ENCODE measurements at regions not wholly inside any gene's neighbourhood (a gene's known extent, or its start where the extent isn't known, plus 50 kb on each side); places are given as distances from the start of the nearest gene placed in this dataset.
A peak's percentile ranks its signal among the peaks of the same experiment; 100 is the strongest.

DNA sequence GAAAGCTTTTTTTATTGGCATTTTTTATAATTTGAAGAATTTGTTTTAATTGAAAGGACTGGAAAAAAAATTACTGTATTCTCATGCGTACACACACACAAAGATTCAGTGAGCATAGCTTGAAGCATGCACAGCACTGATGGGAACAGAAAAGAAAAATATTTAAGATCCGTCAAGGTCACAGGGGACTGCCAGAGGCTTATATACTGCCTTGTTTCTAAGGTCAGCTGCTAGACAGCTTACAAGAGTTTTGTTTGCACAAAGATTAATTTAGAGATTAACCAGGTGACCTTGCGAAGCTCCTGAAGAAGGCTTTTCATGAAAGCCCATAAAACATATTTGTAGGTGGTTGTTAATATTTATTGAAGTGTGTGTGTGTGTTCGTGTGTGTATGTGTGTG lies 396.3 kb downstream of the TRIB2 start:
- Histone ChIP-seq H3K4me3 (no peak overlapping the region), H3K9me2 (ENCODE audit: insufficient read depth) (no peaks in the 10 kb centered on the region), H3K9ac (no peak overlapping the region), H3K79me2 (ENCODE audit: insufficient read depth) (no peaks in the 10 kb centered on the region), H3K36me3 (ENCODE audit: low read depth) (no peaks in the 10 kb centered on the region), H2AFZ (no peak overlapping the region), H4K20me1 (ENCODE audit: insufficient read depth) (no peaks in the 10 kb centered on the region), H3F3A (ENCODE audit: insufficient read depth) (no peaks in the 10 kb centered on the region), H3K27me3 (replicated peaks; ENCODE audit: insufficient read depth) (no peaks in the 10 kb centered on the region), H3K4me1 (ENCODE audit: insufficient read depth) (no peaks in the 10 kb centered on the region), H3K9me3 (ENCODE audit: low read depth) (no peaks in the 10 kb centered on the region), H3K27ac (no peak overlapping the region), H3K4me2 (ENCODE audit: unreplicated experiment) (no peak overlapping the region)
- no peak for DNase-seq
- TF ChIP-seq EZH2 (IDR thresholded peaks at IDR 0.05; ENCODE audit: insufficient read depth, poor library complexity, severe bottlenecking): no peak
- TF ChIP-seq EZH2phosphoT487 (IDR thresholded peaks at IDR 0.05; ENCODE audit: insufficient read depth, low read depth): no peak
- in situ Hi-C loops (cut with MboI): no loop called here
- WGBS, 2 experiments (ENCODE audit: low coverage in 1 of 2, low lambda C conversion rate in 2 of 2, missing lambda C conversion rate in 2 of 2): 34 to 40% methylated on average over 4 of the region's 4 CpGs

DNA sequence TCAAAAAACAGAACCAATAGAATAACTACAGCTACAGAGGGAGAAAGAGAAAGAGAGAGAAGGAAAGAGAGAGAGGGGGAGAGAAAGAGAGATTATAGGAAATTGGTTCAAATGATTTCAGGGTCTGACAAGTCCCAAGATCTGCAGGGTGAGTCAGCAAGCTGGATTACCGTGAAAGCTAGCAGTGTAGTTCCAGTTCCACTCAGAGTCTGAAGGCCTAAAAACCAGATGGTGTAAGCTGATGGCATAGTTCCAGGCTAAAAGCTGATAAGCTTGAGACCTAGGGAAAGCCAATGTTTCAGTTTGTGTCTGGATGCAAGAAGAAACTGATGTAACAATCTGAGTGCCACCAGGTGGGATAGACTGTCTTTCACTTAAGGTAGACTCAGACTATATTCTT lies 397.7 kb downstream of the TRIB2 start:
- no peak overlapping the region for H3K4me3 ChIP-seq
- no peak overlapping the region for H3K27ac ChIP-seq
- H3K4me2 ChIP-seq (ENCODE audit: unreplicated experiment): no peak overlapping the region
- H2AFZ ChIP-seq: no peak overlapping the region
- H3K9me3 ChIP-seq (ENCODE audit: low read depth): no peaks in the 10 kb centered on the region
- TF ChIP-seq EZH2phosphoT487 (IDR thresholded peaks at IDR 0.05; ENCODE audit: insufficient read depth, low read depth): no peak
- TF ChIP-seq EZH2 (IDR thresholded peaks at IDR 0.05; ENCODE audit: insufficient read depth, poor library complexity, severe bottlenecking): no peak
- H3K4me1 ChIP-seq (ENCODE audit: insufficient read depth): no peaks in the 10 kb centered on the region
- no peaks in the 10 kb centered on the region for H3K36me3 ChIP-seq (ENCODE audit: low read depth)
- no peaks in the 10 kb centered on the region for H4K20me1 ChIP-seq (ENCODE audit: insufficient read depth)
- no peak overlapping the region for H3K9ac ChIP-seq
- no peaks in the 10 kb centered on the region for H3K9me2 ChIP-seq (ENCODE audit: insufficient read depth)
- no peaks in the 10 kb centered on the region for H3K79me2 ChIP-seq (ENCODE audit: insufficient read depth)
- in situ Hi-C loops (cut with MboI): no loop called here
- H3K27me3 ChIP-seq (replicated peaks; ENCODE audit: insufficient read depth): no peaks in the 10 kb centered on the region
- H3F3A ChIP-seq (ENCODE audit: insufficient read depth): no peaks in the 10 kb centered on the region
- DNase-seq: peak; percentile 1
- WGBS, 2 experiments (ENCODE audit: low coverage in 1 of 2, low lambda C conversion rate in 2 of 2, missing lambda C conversion rate in 2 of 2): 17 to 29% methylated on average over 1 of the region's 1 CpG

DNA sequence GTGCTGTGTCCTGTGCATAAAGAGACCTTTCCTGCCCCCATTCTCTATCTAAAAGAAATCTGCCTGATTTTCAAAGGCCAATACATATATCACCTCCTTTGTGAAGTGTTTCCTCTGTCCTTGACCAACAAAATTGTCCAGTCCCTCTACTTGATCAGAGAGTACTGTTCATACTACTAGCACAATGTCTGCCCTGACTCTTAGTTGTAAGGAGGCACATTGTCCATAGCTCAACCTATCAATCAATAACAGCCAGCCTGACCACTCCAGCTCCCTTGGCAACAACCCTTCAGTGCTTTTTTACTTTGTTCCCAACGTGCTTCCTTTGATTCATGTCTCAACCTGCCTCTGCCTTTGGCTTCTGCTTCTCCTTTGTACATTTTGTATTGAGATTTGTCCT lies 398.9 kb downstream of the TRIB2 start:
- no peaks in the 10 kb centered on the region for H3F3A ChIP-seq (ENCODE audit: insufficient read depth)
- no peaks in the 10 kb centered on the region for H3K27me3 ChIP-seq (replicated peaks; ENCODE audit: insufficient read depth)
- in situ Hi-C loops (cut with MboI): no loop called here
- H3K4me3 ChIP-seq: no peak overlapping the region
- H3K9ac ChIP-seq: no peak overlapping the region
- no peaks in the 10 kb centered on the region for H3K9me2 ChIP-seq (ENCODE audit: insufficient read depth)
- H3K9me3 ChIP-seq (ENCODE audit: low read depth): no peaks in the 10 kb centered on the region
- H4K20me1 ChIP-seq (ENCODE audit: insufficient read depth): no peaks in the 10 kb centered on the region
- no peaks in the 10 kb centered on the region for H3K4me1 ChIP-seq (ENCODE audit: insufficient read depth)
- no peaks in the 10 kb centered on the region for H3K79me2 ChIP-seq (ENCODE audit: insufficient read depth)
- DNase-seq: no peak
- H3K36me3 ChIP-seq (ENCODE audit: low read depth): no peaks in the 10 kb centered on the region
- no peak overlapping the region for H3K27ac ChIP-seq
- no peak overlapping the region for H2AFZ ChIP-seq
- WGBS, 2 experiments (ENCODE audit: low coverage in 1 of 2, low lambda C conversion rate in 2 of 2, missing lambda C conversion rate in 2 of 2): 3 to 9% methylated on average over 1 of the region's 1 CpG
- no peak overlapping the region for H3K4me2 ChIP-seq (ENCODE audit: unreplicated experiment)
- TF ChIP-seq EZH2phosphoT487 (IDR thresholded peaks at IDR 0.05; ENCODE audit: insufficient read depth, low read depth): no peak
- no peak for TF ChIP-seq EZH2 (IDR thresholded peaks at IDR 0.05; ENCODE audit: insufficient read depth, poor library complexity, severe bottlenecking)

DNA sequence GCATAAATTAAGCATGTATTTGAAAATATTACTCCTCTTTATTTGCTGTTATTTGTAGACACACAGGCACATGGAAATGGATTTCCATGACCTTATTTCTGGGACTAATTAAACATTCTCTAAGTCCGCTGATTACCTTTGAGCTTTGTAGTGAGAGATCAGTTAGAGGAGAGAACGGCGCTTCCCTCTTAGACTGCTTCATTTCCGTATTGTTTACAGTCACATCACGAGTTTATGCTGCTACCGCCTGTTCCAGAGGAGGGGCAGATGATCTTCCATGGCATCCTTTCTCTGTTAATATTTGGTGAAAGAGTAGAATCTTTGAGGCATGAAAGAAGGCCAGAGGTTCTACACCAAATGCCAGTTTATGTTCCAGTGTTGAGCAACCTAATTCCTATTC lies 404.4 kb downstream of the TRIB2 start:
- Histone ChIP-seq H2AFZ (no peak overlapping the region), H3K27ac (no peak overlapping the region), H3K27me3 (replicated peaks; ENCODE audit: insufficient read depth) (no peaks in the 10 kb centered on the region), H3K4me3 (no peak overlapping the region), H3K9me2 (ENCODE audit: insufficient read depth) (no peaks in the 10 kb centered on the region), H3K4me2 (ENCODE audit: unreplicated experiment) (no peak overlapping the region), H3F3A (ENCODE audit: insufficient read depth) (no peaks in the 10 kb centered on the region), H4K20me1 (ENCODE audit: insufficient read depth) (no peaks in the 10 kb centered on the region), H3K36me3 (ENCODE audit: low read depth) (no peaks in the 10 kb centered on the region), H3K4me1 (ENCODE audit: insufficient read depth) (no peaks in the 10 kb centered on the region), H3K79me2 (ENCODE audit: insufficient read depth) (no peaks in the 10 kb centered on the region), H3K9ac (no peak overlapping the region), H3K9me3 (ENCODE audit: low read depth) (no peaks in the 10 kb centered on the region)
- in situ Hi-C loops (cut with MboI): no loop called here
- 50 to 66% methylated on average over 6 of the region's 6 CpGs for WGBS, 2 experiments (ENCODE audit: low coverage in 1 of 2, low lambda C conversion rate in 2 of 2, missing lambda C conversion rate in 2 of 2)
- no peak for TF ChIP-seq EZH2 (IDR thresholded peaks at IDR 0.05; ENCODE audit: insufficient read depth, poor library complexity, severe bottlenecking)
- TF ChIP-seq EZH2phosphoT487 (IDR thresholded peaks at IDR 0.05; ENCODE audit: insufficient read depth, low read depth): no peak
- DNase-seq: no peak

DNA sequence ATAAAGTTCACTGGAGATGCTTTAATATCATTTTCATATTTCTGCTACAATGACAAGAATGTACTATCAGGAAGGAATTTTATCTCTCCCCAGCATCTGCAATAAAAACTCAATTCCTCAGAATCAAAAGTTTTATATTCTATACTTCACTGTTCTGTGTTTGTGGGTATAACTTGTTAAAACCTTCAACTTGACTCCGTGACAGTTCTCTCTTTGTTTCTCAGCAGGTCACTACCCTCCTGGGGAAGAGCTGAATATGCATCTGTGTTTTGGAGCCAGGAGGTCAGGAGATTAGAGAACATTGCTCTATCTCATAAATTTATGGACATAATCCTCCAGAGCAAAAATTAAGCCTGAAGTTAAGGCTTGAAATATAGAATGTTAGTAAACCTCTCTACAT lies 411.4 kb downstream of the TRIB2 start:
- no peak overlapping the region for H3K9ac ChIP-seq
- in situ Hi-C loops (cut with MboI): no loop called here
- no peak overlapping the region for H3K4me2 ChIP-seq (ENCODE audit: unreplicated experiment)
- no peaks in the 10 kb centered on the region for H3K9me3 ChIP-seq (ENCODE audit: low read depth)
- WGBS, 2 experiments (ENCODE audit: low coverage in 1 of 2, low lambda C conversion rate in 2 of 2, missing lambda C conversion rate in 2 of 2): 0% methylated on average over 1 of the region's 1 CpG
- no peaks in the 10 kb centered on the region for H3K27me3 ChIP-seq (replicated peaks; ENCODE audit: insufficient read depth)
- no peaks in the 10 kb centered on the region for H3K36me3 ChIP-seq (ENCODE audit: low read depth)
- H3K4me1 ChIP-seq (ENCODE audit: insufficient read depth): no peaks in the 10 kb centered on the region
- no peaks in the 10 kb centered on the region for H3K9me2 ChIP-seq (ENCODE audit: insufficient read depth)
- H3K27ac ChIP-seq: no peak overlapping the region
- no peaks in the 10 kb centered on the region for H3K79me2 ChIP-seq (ENCODE audit: insufficient read depth)
- H2AFZ ChIP-seq: no peak overlapping the region
- H4K20me1 ChIP-seq (ENCODE audit: insufficient read depth): no peaks in the 10 kb centered on the region
- TF ChIP-seq EZH2 (IDR thresholded peaks at IDR 0.05; ENCODE audit: insufficient read depth, poor library complexity, severe bottlenecking) (no peak), EZH2phosphoT487 (IDR thresholded peaks at IDR 0.05; ENCODE audit: insufficient read depth, low read depth) (no peak)
- H3K4me3 ChIP-seq: no peak overlapping the region
- no peaks in the 10 kb centered on the region for H3F3A ChIP-seq (ENCODE audit: insufficient read depth)
- no peak for DNase-seq

Measured in GM23248 (cell line).